Left renal pelvis (tissue), 4 donors: ENCODE measurements at regions not wholly inside any gene's neighbourhood (a gene's known extent, or its start where the extent isn't known, plus 50 kb on each side); places are given as distances from the start of the nearest gene placed in this dataset.

Experiments
- DNase-seq, 4 donors: peaks; one replicate each; pipeline ENCODE4 v3.0.0-alpha.2; 2013; ENCODE audit warnings: low read depth in 4 of 4, low spot score in 3 of 4

- no peak for DNase-seq
Measured at GRCh38 chrX:23524467-23524866, 142.8 kb upstream of the PRDX4 start.

- no peak for DNase-seq
Measured at GRCh38 chrX:23525531-23525930, 141.8 kb upstream of the PRDX4 start.

GRCh38 chrX:23540532-23540931, 126.8 kb upstream of the PRDX4 start:
- DNase-seq = no peak

- DNase-seq = no peak
Measured at GRCh38 chrX:23548164-23548563, 119.1 kb upstream of the PRDX4 start.

- no peak for DNase-seq
Measured at GRCh38 chrX:23552303-23552702, 115.0 kb upstream of the PRDX4 start.

GRCh38 chrX:23554304-23554703, 113.0 kb upstream of the PRDX4 start:
- peak in 3 of 4 donors; percentile 4 to 6 (median 5) for DNase-seq

- no peak for DNase-seq
Measured at GRCh38 chrX:23557070-23557469, 110.2 kb upstream of the PRDX4 start.

- DNase-seq = no peak
Measured at GRCh38 chrX:23559975-23560374, 107.3 kb upstream of the PRDX4 start.

GRCh38 chrX:23570674-23571343, 96.5 kb upstream of the PRDX4 start:
- no peak for DNase-seq

- no peak for DNase-seq
Measured at GRCh38 chrX:23575281-23575680, 92.0 kb upstream of the PRDX4 start.

- DNase-seq = no peak
Measured at GRCh38 chrX:23578079-23578478, 89.2 kb upstream of the PRDX4 start.

GRCh38 chrX:23589496-23589895, 77.8 kb upstream of the PRDX4 start:
- no peak for DNase-seq

- no peak for DNase-seq
Measured at GRCh38 chrX:23592741-23593140, 74.6 kb upstream of the PRDX4 start.

- no peak for DNase-seq
Measured at GRCh38 chrX:23598575-23598974, 68.7 kb upstream of the PRDX4 start.

- DNase-seq = no peak
Measured at GRCh38 chrX:23603501-23603900, 63.8 kb upstream of the PRDX4 start.

- DNase-seq = no peak
Measured at GRCh38 chrX:23610495-23610894, 56.8 kb upstream of the PRDX4 start.

GRCh38 chrX:23612846-23613245, 54.4 kb upstream of the PRDX4 start:
- no peak for DNase-seq

- no peak for DNase-seq
Measured at GRCh38 chrX:23616361-23616760, 50.9 kb upstream of the PRDX4 start.
